Cerebellar cortex (tissue), 1 donor: ENCODE measurements at regions not wholly inside any gene's neighbourhood (a gene's known extent, or its start where the extent isn't known, plus 50 kb on each side); places are given as distances from the start of the nearest gene placed in this dataset.
"Not testable (repeated sequence)": the region's sequence is repeated elsewhere in the genome, so short reads cannot be mapped to it uniquely, and the experiment has no call there.

Experiments used
- DNase-seq: peaks from one replicate; pipeline ENCODE4 v3.0.0-alpha.2; 2015; ENCODE audit warnings: low spot score

DNA sequence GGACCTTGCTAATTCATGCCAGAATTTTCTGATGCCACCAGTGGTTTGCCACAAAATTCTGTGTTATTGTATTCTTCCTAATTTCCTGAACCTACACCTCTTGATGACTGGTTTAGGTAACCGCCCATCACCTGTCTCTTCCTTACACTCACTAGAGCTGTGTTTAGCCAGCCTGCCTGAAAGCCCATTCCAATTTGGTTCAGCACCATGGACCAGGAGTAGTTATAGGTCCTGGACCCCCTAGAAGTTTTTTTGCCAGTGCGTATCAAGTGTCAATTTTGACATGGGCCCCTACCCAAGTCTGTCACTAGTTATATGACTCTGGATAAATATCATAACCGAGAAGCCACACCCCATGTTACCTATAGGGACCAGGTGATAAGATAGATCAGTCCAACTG, 94.0 kb upstream of the NAP1L1 start:
- no peak for DNase-seq

GRCh38 chr12:76177821-76178220, 93.3 kb upstream of the NAP1L1 start:
- no peak for DNase-seq

DNA sequence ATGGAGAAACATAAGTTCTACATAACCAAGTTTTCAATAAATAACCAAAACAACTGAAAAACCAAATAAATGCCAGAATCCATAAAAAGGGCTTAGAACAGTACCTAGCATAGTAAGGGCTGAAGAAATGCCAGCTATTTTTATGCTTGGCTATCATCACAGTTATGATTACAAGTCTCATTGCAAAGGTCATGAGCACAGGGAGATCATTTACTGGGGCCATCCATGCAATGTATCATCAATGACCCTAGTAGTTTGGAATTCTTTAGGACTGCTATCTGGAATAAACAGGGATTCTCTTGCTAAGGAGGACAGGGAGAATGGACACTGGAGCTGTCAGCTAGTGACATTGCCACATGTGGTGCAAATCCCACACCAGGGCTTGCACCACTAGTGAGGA, 92.5 kb upstream of the NAP1L1 start:
- no peak for DNase-seq

DNA sequence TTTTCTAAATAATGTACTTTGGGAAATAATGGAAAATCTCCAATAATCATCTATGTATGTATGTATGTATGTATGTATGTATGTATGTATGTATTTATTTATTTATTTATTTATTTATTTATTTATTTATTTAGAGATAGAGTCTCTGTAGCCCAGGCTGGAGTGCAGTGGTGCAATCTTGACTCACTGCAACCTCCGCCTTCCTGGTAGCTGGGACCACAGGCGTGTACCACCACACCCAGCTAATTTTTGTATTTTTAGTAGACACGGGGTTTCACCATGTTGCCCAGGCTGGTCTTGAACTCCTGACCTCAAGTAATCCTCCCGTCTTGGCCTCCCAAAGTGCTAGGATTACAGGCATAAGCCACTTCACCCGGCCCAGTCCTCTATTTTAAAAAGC, 91.5 kb upstream of the NAP1L1 start:
- not testable (repeated sequence) for DNase-seq

- DNase-seq: no peak
These were observed 89.3 kb upstream of the NAP1L1 start for GRCh38 chr12:76173756-76174155.

- DNase-seq: peak; percentile 42
These were observed 74.2 kb upstream of the NAP1L1 start for GRCh38 chr12:76158518-76159321.

GRCh38 chr12:76156726-76157125, 72.2 kb upstream of the NAP1L1 start:
- DNase-seq: no peak

DNA sequence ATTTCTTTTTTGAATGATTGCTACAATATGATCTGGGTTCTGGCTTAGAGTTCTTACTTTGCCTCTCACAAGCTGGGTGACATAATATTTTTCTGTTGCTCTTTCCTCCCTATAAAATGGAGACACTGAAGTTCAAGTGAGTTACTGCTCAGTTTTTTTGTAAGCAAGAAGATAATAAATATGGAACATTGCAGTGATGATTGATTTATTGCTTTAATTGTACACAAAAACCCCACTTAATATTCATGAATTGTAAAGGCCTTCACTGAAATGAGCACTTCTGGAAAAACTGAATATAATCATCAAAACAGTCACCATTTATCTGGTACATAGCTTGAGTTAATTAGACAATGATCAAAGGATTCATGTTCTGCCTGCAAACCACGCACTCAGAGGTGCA, 71.8 kb upstream of the NAP1L1 start:
- DNase-seq: no peak

- no peak for DNase-seq
These were observed 70.7 kb upstream of the NAP1L1 start for GRCh38 chr12:76155157-76155670.

DNA sequence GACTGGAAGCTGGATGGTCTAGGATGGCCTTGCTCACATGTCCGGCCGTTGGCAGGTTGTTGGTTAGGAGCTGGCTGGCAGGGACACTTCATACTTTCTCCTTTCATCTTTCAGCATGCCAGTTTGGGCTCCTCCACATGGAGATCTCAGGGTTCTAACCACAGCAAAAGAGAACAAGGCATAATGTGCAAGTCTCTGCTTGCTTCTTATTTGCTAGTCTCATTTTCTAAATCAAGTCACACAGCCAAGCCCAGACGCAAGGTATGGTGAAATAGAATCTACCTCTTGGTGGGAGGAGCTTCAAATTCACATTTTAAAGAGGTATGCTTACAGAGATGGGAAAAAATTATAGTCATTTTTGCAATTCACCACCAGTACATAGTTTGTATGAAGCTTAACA, 69.1 kb upstream of the NAP1L1 start:
- DNase-seq: no peak

DNA sequence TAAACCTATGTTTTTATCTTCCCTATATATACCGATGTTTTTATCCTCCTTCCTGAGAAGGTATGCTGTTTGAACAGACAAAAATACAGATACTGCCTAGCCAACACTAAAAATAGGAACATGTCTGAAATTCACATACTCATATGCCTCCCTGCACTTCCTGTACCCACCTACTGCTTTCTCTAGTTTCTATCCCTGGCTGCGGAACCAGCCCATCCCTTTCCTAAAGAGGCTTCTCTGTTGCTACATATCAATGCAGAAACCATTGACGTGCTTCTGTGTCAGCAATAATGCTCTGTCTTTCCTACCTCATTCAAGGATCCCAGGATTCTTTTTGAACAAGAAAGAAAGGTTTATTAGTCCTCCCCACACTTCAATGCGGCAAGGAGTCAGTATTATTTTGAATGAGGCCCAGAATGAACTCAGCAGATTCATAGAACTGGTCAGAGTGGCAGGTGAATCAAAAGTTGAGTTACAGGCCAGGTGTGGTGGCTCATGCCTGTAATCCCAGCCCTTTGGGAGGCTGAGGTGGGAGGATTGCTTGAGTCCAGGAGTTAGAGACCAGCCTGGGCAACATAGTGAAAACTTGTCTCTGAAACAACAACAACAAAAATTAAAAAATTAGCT, 67.8 kb upstream of the NAP1L1 start:
- DNase-seq: no peak

DNA sequence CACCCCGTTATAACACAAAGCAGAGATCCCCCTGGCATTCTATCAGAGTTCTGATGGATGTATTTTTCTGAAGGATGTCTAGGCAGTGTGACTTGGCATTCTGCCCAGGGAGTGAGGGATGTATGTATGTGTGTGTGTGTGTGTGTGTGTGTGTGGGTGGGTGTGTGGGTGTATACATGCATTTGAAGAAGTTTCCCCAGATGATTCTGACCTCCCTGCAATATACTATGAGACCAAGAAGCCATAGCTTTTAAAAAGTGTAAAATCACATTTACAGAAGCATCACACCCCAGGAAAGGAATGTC, 59.7 kb upstream of the NAP1L1 start:
- DNase-seq: no peak

DNA sequence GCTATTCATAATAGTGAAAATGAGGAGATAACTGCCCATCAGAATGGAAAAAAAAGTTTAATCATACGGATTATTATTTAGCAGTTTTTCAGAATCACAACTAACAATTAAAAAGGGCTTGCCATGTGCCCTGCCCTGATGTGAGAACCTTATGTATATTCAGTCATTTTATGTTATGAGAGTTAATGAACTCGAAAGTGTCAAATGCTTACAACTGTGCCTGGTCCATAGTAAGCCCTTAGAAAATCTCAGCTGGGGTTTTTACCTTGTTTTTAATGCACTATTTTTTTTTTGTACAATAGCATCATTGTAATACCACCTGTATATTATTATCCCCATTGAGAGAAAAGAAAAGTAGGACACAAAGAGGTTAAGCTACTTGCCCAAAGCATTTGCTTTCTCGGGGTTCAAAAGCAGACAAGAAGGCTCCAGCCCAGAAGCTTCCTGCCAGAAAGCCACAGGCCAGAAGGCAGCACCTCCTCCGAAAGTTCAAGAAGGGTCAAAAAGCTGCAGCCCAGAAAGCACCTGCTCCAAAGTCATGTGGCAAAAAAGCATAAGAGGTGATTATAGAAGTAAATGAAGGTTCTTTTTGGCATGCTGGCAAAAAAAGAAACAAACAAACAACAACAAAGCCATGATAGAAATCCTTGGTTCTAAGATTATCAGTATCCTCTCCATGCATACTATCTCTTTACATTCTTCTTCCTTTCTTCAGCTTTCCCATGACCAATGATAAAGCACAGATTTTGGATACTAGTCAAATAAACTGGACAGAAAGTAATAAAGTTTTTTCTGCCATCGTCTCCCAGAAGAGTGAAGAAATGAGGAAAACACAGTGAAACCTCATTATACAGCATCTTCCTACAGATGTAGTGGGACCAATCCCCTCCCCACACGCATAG, 59.1 kb upstream of the NAP1L1 start:
- DNase-seq: no peak

DNA sequence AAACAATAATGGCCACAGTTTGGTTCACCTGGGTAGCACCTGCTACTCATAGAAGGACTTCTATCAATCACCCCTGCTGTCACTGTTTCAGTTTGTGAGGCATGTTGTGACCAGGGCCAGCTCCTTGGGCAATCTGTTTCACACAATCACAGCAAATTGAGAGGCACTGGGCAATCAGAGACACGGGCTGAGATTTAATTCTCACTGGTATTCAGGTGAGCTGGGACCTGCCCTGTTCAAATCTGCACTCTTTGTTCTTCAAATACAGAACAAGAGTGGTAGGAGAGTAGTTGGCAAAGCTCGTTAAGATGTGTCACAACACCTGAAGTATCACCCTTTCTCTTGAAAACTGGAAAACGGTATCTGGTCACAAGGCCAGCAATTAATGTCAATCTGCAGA, 57.8 kb upstream of the NAP1L1 start:
- DNase-seq: no peak

DNA sequence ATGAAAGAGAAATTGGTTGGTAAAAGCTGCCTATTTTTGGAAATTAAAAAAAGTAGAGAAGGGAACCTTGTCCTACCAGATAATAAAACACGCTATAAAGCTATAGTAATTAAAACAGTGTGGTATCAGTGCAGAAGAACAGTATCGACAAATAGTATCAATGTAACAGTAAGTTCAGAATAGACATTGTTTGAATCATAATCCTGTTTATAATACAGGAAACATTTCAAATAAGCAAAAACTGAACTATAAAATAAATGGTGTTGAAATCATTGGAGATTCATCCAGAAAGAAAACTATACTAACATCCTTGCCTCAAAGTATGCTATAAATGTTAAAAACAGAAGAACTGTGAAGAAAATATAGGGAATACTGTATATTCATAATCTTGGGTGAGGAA, 54.2 kb upstream of the NAP1L1 start:
- no peak for DNase-seq

DNA sequence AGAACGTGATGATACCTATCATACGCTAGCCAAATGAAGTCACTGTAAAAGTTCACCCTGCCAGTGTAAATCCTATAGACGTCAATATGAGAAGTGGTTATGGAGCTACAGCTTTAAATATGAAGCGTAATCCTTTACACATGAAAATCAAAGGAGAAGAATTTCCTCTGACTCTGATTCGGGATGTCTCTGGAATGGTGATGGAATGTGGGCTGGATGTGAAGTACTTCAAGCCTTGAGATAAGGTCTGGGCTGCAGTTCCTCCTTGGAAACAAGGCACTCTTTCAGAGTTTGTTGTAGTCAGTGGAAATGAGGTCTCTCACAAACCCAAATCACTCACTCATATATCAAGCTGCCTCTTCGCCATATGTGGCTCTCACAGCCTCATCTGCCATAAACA, 53.1 kb upstream of the NAP1L1 start:
- no peak for DNase-seq

DNA sequence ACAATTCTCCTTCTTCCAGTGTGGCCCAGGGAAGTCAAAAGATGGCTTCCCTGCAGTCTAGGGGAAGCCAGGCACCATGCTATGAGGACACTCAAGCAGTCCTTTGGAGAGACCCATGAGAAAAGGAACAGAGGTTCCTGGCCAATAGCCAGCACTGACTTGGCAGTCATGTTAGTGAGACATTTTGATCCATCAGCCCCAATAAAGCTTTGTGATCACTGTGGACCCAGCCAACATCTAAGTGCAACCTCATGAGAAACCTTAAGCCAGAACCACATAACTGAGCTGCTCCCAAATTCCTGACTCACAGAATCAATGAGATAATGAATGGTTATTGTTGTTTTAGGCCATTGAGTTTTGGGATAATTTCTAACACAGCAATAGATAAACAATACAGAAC, 51.0 kb upstream of the NAP1L1 start:
- no peak for DNase-seq
